Smooth muscle cell (in vitro differentiated cells): ENCODE measurements at regions not wholly inside any gene's neighbourhood (a gene's known extent, or its start where the extent isn't known, plus 50 kb on each side); places are given as distances from the start of the nearest gene placed in this dataset.

ENCODE experiments used
- DNase-seq: peaks from one replicate; lab custom pipeline; 2025; ENCODE audit not compliant: unreplicated experiment; lab: John Stamatoyannopoulos, UW
- H2AFZ ChIP-seq: fragments of 200-600 bp; sonication (generic); 2 replicates; pipeline ENCODE4 v1.6.0; 2016; ENCODE audit warnings: antibody characterized with exemption, low read depth, mild to moderate bottlenecking
- H3F3A ChIP-seq: fragments of 200-600 bp; sonication (generic); 2 replicates; pipeline ENCODE4 v1.6.0; 2017; ENCODE audit warnings: antibody characterized with exemption, low read depth
- H3K27ac ChIP-seq: fragments of 200-600 bp; sonication (generic); 2 replicates; pipeline ENCODE4 v1.5.1; 2016; ENCODE audit warnings: low read depth, mild to moderate bottlenecking
- H3K27me3 ChIP-seq: fragments of 200-600 bp; sonication (generic); 2 replicates; pipeline ENCODE4 v1.6.1; 2016; ENCODE audit warnings: low read depth, mild to moderate bottlenecking
- H3K36me3 ChIP-seq: fragments of 200-600 bp; sonication (generic); 2 replicates; pipeline ENCODE4 v1.5.1; 2016; ENCODE audit warnings: low read depth
- H3K4me1 ChIP-seq: fragments of 200-600 bp; sonication (generic); 2 replicates; pipeline ENCODE4 v1.5.1; 2016; ENCODE audit warnings: low read depth
- H3K4me2 ChIP-seq: fragments of 200-600 bp; sonication (generic); 2 replicates; pipeline ENCODE4 v1.6.0; 2016; ENCODE audit warnings: mild to moderate bottlenecking
- H3K4me3 ChIP-seq: fragments of 200-600 bp; sonication (generic); 2 replicates; pipeline ENCODE4 v1.5.1; 2016; ENCODE audit warnings: mild to moderate bottlenecking
- H3K79me2 ChIP-seq: fragments of 200-600 bp; sonication (generic); 2 replicates; pipeline ENCODE4 v1.6.0; 2016; ENCODE audit warnings: low read depth, mild to moderate bottlenecking
- H3K9ac ChIP-seq: fragments of 200-600 bp; sonication (generic); 2 replicates; pipeline ENCODE4 v1.6.0; 2016; ENCODE audit warnings: low read depth
- H3K9me3 ChIP-seq: fragments of 200-600 bp; sonication (generic); replicated peaks from 2 replicates; pipeline ENCODE4 v1.5.1; 2016; ENCODE audit warnings: low read depth
- H4K20me1 ChIP-seq: fragments of 200-600 bp; sonication (generic); 2 replicates; pipeline ENCODE4 v1.6.0; 2016; ENCODE audit warnings: low read depth
- WGBS: methylation state at CpG from one replicate; pipeline ENCODE4 v1.1.7; 2016; ENCODE audit warnings: low lambda C conversion rate; 5-methylcytosine and 5-hydroxymethylcytosine counted together
- TF ChIP-seq, protein P1 (sequence below): fragments of 200-600 bp; sonication (generic); IDR thresholded peaks from 2 replicates; pipeline ENCODE4 v1.5.1; 2017; ENCODE audit warnings: borderline replicate concordance, mild to moderate bottlenecking, antibody characterized with exemption; ENCODE audit not compliant: insufficient read depth, poor library complexity, severe bottlenecking

DNA sequence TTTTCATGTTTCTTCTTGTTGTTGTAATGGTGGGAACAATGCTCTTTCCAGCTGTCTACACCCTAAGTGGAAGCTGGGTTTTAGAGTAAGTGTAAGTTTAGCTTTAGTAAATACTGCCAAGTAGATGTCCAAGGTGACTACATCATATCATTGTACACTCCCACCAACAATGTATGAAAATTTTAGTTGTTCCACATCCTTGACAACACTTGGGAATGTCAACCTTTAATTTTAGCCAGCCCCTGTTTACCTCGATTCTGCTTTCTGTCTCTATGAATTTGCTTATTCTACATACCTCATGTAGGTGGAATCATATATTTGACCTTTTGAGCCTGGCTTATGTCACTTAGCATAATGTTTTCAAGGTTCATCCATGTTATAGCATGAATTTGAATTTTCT is 93.0 kb downstream of the MTPAP start:
- Histone ChIP-seq H3K9me3 (no peaks in the 10 kb centered on the region), H3K79me2 (no peaks in the 10 kb centered on the region), H3K4me1 (no peaks in the 10 kb centered on the region), H3K27me3 (no peaks in the 10 kb centered on the region), H3K4me3 (no peak overlapping the region), H3K27ac (no peak overlapping the region), H3K36me3 (no peaks in the 10 kb centered on the region), H3K9ac (no peak overlapping the region), H2AFZ (no peak overlapping the region), H4K20me1 (no peaks in the 10 kb centered on the region), H3F3A (no peaks in the 10 kb centered on the region), H3K4me2 (no peak overlapping the region)
- DNase-seq, result no peak
- TF ChIP-seq, protein P1, sequence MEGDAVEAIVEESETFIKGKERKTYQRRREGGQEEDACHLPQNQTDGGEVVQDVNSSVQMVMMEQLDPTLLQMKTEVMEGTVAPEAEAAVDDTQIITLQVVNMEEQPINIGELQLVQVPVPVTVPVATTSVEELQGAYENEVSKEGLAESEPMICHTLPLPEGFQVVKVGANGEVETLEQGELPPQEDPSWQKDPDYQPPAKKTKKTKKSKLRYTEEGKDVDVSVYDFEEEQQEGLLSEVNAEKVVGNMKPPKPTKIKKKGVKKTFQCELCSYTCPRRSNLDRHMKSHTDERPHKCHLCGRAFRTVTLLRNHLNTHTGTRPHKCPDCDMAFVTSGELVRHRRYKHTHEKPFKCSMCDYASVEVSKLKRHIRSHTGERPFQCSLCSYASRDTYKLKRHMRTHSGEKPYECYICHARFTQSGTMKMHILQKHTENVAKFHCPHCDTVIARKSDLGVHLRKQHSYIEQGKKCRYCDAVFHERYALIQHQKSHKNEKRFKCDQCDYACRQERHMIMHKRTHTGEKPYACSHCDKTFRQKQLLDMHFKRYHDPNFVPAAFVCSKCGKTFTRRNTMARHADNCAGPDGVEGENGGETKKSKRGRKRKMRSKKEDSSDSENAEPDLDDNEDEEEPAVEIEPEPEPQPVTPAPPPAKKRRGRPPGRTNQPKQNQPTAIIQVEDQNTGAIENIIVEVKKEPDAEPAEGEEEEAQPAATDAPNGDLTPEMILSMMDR, result no peak
- WGBS, result 88% methylated on average over 1 of the region's 1 CpG

DNA sequence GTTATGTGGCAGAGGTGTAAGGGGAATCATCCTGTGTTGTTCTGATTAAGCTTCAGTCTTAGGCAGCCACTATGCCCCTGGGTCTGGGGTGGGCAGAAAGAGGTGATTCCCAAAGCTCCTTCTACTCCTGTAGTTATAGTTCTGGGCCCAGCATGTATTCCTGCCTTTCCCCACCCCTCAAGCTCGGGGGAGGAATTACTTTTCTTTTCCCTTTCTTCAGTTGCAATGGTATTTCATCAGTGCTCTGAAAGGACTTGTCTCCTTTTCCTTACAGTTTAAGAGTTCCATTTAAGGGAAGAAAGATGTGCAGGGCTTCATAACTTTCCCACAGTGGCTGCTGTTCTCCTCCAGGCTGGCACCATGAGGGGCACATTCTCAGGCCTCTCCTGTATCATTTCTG is 94.2 kb downstream of the MTPAP start:
- Histone ChIP-seq H2AFZ (no peak overlapping the region), H3K79me2 (no peaks in the 10 kb centered on the region), H3K27ac (no peak overlapping the region), H3K9me3 (no peaks in the 10 kb centered on the region), H3F3A (no peaks in the 10 kb centered on the region), H3K27me3 (no peaks in the 10 kb centered on the region), H3K36me3 (no peaks in the 10 kb centered on the region), H3K9ac (no peak overlapping the region), H4K20me1 (no peaks in the 10 kb centered on the region), H3K4me2 (no peak overlapping the region), H3K4me1 (no peaks in the 10 kb centered on the region), H3K4me3 (no peak overlapping the region)
- DNase-seq, result no peak
- TF ChIP-seq, protein P1, result no peak
- 68% methylated on average over 1 of the region's 1 CpG for WGBS

DNA sequence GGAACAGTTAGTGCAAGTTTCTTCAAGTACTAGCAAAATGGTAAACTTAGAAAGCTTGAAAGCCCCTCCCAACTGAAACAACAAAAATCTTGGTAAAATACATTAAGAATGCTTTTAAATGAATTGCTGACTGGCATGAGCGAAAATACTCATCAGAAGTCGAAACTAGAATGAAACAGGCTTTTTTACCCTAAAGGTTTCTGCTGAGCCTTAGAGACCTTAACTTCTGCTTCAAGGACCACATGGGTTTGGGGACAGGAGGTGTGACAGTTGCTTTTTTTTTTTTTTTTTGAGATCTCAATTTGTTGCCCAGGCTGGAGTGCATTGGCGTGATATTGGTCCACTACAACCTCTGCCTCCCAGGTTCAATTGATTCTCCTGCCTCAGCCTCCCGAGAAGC is 100.3 kb downstream of the MTPAP start:
- Histone ChIP-seq H3K27me3 (no peaks in the 10 kb centered on the region), H3K4me2 (no peak overlapping the region), H4K20me1 (no peaks in the 10 kb centered on the region), H3K4me1 (no peaks in the 10 kb centered on the region), H3K27ac (no peak overlapping the region), H3K4me3 (no peak overlapping the region), H3K36me3 (no peaks in the 10 kb centered on the region), H3F3A (no peaks in the 10 kb centered on the region), H3K79me2 (no peaks in the 10 kb centered on the region), H3K9ac (no peak overlapping the region), H2AFZ (no peak overlapping the region), H3K9me3 (no peaks in the 10 kb centered on the region)
- TF ChIP-seq, protein P1, result no peak
- WGBS, result 81% methylated on average over 4 of the region's 4 CpGs
- no peak for DNase-seq

DNA sequence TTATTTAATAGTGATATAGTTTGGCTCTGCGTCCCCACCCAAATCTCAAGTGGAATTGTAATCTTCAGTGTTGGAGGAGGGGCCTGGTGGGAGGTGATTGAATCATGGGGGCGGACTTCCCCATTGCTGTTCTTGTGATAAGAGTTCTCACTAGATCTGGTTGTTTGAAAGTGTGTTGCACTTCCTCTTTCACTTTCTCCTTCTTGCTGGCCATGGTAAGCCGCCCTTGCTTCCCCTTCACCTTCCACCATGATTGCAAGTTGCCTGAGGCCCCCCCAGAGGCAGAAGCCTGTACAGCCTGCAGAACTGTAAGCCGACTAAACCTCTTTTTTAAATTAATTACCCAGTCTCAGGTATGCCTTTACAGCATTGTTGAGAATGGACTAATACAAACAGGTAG is 101.4 kb downstream of the MTPAP start:
- no peaks in the 10 kb centered on the region for H3K9me3 ChIP-seq
- TF ChIP-seq, protein P1, result no peak
- H3K4me3 ChIP-seq, result no peak overlapping the region
- DNase-seq, result no peak
- H2AFZ ChIP-seq, result no peak overlapping the region
- no peaks in the 10 kb centered on the region for H3K36me3 ChIP-seq
- H3K27ac ChIP-seq, result no peak overlapping the region
- H3K79me2 ChIP-seq, result no peaks in the 10 kb centered on the region
- no peak overlapping the region for H3K9ac ChIP-seq
- H4K20me1 ChIP-seq, result no peaks in the 10 kb centered on the region
- WGBS, result 90% methylated on average over 4 of the region's 4 CpGs
- no peaks in the 10 kb centered on the region for H3K4me1 ChIP-seq
- no peaks in the 10 kb centered on the region for H3F3A ChIP-seq
- no peaks in the 10 kb centered on the region for H3K27me3 ChIP-seq
- no peak overlapping the region for H3K4me2 ChIP-seq
